HUES6 (cell line): ENCODE measurements at regions not wholly inside any gene's neighbourhood (a gene's known extent, or its start where the extent isn't known, plus 50 kb on each side); places are given as distances from the start of the nearest gene placed in this dataset.

Experiments used
- H3K27ac ChIP-seq: 2 replicates; pipeline ENCODE4 v1.7.0; 2013; ENCODE audit warnings: low read depth, mild to moderate bottlenecking, low read length, inconsistent platforms
- H3K27me3 ChIP-seq: 2 replicates; pipeline ENCODE4 v1.6.1; 2013; ENCODE audit warnings: low read length; ENCODE audit not compliant: control insufficient read depth, insufficient read depth
- H3K36me3 ChIP-seq: 2 replicates; pipeline ENCODE4 v1.6.1; 2013; ENCODE audit warnings: low read length; ENCODE audit not compliant: control insufficient read depth, insufficient read depth
- H3K4me1 ChIP-seq: 2 replicates; pipeline ENCODE4 v1.6.1; 2013; ENCODE audit warnings: low read length; ENCODE audit not compliant: control insufficient read depth, insufficient read depth
- H3K4me3 ChIP-seq: 2 replicates; pipeline ENCODE4 v1.5.1; 2013; ENCODE audit warnings: low read depth, low read length
- H3K9ac ChIP-seq: one replicate; pipeline ENCODE4 v1.6.1; 2013; ENCODE audit warnings: mild to moderate bottlenecking, low read length
- H3K9me3 ChIP-seq: 2 replicates; pipeline ENCODE4 v1.6.1; 2013; ENCODE audit warnings: low read depth, low read length; ENCODE audit not compliant: control insufficient read depth, insufficient read depth

DNA sequence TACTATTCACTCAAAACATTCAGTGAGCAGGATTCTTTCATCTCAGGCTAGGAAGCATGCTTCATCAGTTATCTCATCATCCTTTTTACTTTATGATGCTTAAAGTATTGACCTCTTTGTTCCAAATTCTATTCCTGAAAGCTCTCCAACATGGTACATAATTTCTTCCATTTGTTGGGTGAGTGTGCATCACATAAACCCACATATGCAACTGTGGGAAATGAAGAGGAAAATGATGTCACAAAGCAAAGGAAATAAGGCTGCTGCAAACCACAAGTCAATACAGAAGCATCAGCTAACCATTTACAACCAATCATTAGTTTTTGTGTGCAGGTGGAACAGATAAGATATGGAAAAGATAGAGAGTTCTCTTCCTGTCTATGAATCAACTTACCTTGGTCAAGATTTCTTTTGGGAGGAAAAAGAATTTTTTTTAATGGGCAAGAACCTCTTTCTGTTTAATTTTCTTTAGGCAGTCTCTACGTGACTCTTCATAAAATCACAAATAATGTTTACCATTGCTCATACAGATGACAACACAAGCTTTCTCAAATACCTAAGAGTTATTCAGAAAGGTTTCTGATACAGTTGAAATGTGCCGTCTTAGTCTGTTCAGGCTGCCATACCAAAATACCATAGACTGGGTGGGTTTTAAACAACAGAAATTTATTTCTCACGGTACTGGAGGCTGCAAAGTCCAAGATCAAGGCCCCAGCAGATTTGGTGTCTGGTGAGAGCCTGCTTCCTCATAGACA lies 259.9 kb downstream of the ADGRG6 start:
- peaks cover 5% of the 10 kb centered on the region; the same call in 1 of the 2 replicates for H3K4me1 ChIP-seq
- H3K9me3 ChIP-seq = 0 out of 2 replicates have a peak, but pooled peaks cover 3% of the 10 kb centered on the region
- no peaks in the 10 kb centered on the region for H3K27me3 ChIP-seq
- H3K9ac ChIP-seq = no peak overlapping the region
- no peak overlapping the region for H3K27ac ChIP-seq
- H3K36me3 ChIP-seq = no peaks in the 10 kb centered on the region
- no peak overlapping the region for H3K4me3 ChIP-seq

DNA sequence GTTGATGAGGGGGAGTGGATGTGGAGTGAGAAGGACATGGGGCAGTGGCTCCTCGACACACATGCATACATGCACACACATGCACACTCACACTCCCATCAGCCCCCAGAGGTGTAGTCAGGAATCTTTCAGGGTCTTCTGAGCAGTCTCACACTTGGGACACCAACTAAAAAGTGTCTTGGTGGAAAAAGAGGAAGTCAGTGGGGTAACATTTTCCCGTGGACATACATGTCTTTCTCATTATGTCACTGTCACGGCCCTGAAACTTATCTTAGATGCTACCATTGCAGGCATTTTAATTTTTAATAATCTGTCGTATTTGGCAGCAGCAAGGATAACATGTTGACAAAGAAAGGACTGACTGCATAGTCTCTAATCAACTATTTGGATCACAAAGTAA lies 261.1 kb downstream of the ADGRG6 start:
- H3K36me3 ChIP-seq = no peaks in the 10 kb centered on the region
- H3K27me3 ChIP-seq = no peaks in the 10 kb centered on the region
- H3K9ac ChIP-seq = no peak overlapping the region
- peaks cover 15% of the 10 kb centered on the region for H3K4me1 ChIP-seq
- no peaks in the 10 kb centered on the region for H3K9me3 ChIP-seq
- H3K27ac ChIP-seq = no peak overlapping the region
- no peak overlapping the region for H3K4me3 ChIP-seq

DNA sequence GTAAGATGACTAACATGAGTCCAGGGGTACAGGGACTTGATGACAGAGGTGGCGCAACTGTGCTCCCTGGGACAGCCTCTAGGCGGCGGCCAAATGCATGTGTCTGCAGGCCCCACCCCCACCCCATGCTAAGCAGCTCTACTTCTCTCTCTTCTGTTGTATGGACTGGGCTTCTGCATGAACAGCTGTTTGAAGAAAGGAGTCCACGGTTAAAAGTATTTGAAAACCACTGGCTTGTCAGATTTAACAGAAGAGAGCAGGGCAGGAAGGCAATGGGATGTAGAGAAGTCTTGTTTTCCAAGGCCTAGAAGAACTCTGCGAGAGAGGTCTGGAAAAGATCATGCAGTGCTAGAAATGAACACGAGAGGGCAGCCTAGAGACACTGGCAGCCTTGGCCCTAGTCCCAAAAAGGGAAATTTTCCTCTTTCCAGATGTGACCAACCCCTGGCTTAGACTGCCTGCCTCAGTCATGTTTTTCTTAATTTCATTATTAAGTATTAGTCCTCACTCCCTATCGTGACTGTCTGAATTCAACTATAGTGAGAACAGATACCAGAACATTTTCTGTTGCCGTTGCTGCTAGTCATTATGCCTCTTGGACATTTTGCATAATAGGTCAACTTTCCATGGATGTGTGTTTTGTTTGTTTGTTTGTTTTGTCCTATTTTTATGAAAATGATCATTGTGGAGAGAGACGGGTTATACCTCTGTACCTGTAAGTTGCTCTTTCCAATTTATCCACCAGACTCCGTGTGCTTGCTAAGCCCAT lies 265.0 kb downstream of the ADGRG6 start:
- H3K36me3 ChIP-seq = no peaks in the 10 kb centered on the region

GRCh38 chr6:142567461-142567860 lies 265.7 kb downstream of the ADGRG6 start:
- Histone ChIP-seq H3K27ac (no peak overlapping the region), H3K36me3 (no peaks in the 10 kb centered on the region), H3K4me1 (peaks cover 43% of the 10 kb centered on the region), H3K9me3 (peaks cover 4% of the 10 kb centered on the region; the same call in 1 of the 2 replicates), H3K4me3 (no peak overlapping the region), H3K27me3 (no peaks in the 10 kb centered on the region), H3K9ac (no peak overlapping the region)

More for the DNA sequence above, 265.0 kb downstream of the ADGRG6 start:
- Histone ChIP-seq H3K27ac (no peak overlapping the region), H3K9ac (no peak overlapping the region), H3K27me3 (no peaks in the 10 kb centered on the region), H3K4me3 (no peak overlapping the region), H3K9me3 (0 out of 2 replicates have a peak, but pooled peaks cover 1% of the 10 kb centered on the region), H3K4me1 (peaks cover 43% of the 10 kb centered on the region)

DNA sequence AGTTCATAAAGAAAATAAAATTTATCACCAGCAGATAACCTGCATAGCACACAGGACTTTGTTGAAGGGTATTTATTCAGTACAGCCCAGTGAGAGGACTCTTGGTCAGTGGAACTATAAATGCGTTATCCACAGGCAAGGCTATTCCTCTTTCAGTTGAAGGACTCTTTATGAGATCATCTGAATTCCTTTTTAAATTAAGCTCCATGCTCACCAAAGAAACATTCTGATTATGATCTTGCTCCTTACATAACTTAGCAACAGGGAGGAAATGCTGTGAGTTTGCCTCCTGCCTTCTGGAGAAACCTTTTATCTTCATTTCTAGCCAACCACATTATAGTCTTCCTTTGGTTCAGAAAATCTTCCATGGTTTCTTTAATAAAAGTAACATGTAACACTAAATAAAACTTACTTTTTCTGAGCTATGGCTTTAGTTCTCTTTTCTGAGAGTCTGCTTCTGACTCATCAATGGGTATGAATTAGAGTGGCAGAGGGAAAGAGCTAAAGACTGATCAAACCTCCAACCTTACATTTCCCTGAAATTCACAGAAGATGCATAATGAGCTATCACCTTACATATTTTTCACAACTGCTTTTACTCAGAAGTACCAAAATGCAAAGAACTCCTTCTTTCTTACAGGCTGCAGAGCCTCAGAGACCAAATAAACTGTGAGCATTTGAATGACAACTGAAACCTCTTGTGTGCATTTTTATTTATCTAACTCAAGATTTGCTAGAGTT lies 267.2 kb downstream of the ADGRG6 start:
- H3K9ac ChIP-seq = no peak overlapping the region
- H3K9me3 ChIP-seq = peaks cover 17% of the 10 kb centered on the region

GRCh38 chr6:142569676-142570075 lies 267.9 kb downstream of the ADGRG6 start:
- Histone ChIP-seq H3K9ac (peak overlapping the region; percentile 5), H3K27ac (peak overlapping the region; percentile 74; the same call in 1 of the 2 replicates), H3K9me3 (peaks cover 24% of the 10 kb centered on the region), H3K4me1 (peaks cover 38% of the 10 kb centered on the region), H3K36me3 (no peaks in the 10 kb centered on the region), H3K27me3 (no peaks in the 10 kb centered on the region), H3K4me3 (no peak overlapping the region)

More for the DNA sequence above, 267.2 kb downstream of the ADGRG6 start:
- Histone ChIP-seq H3K36me3 (no peaks in the 10 kb centered on the region), H3K27me3 (no peaks in the 10 kb centered on the region), H3K4me1 (peaks cover 38% of the 10 kb centered on the region), H3K27ac (peak overlapping the region; percentile 35; the same call in 1 of the 2 replicates), H3K4me3 (no peak overlapping the region)

GRCh38 chr6:142570221-142570671 lies 268.4 kb downstream of the ADGRG6 start:
- no peak overlapping the region for H3K4me3 ChIP-seq
- peaks cover 38% of the 10 kb centered on the region for H3K4me1 ChIP-seq
- no peaks in the 10 kb centered on the region for H3K36me3 ChIP-seq
- no peaks in the 10 kb centered on the region for H3K27me3 ChIP-seq
- H3K9me3 ChIP-seq = peaks cover 29% of the 10 kb centered on the region
- H3K9ac ChIP-seq = no peak overlapping the region
- H3K27ac ChIP-seq = peak overlapping the region; percentile 74

DNA sequence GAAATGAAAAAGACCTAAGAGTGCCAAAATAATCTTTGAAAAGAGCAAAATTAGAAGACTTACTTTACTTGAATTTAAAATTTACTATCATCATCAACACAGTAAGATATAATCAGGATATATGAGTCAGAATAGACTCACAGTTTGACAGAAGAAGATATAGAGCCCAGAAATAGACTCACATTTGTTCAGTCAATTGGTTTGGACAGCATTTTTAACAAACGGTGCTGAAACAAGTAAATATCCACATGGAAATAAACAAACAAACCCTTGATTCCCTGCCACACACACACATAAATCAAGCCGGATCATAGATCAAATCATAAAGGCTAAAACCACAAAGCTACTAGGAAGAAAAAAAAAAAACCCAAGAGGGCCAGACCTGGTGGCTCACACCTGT lies 291.1 kb downstream of the ADGRG6 start:
- H3K27me3 ChIP-seq = no peaks in the 10 kb centered on the region
- peaks cover 4% of the 10 kb centered on the region; the same call in 1 of the 2 replicates for H3K4me1 ChIP-seq
- no peak overlapping the region for H3K4me3 ChIP-seq
- H3K27ac ChIP-seq = no peak overlapping the region
- no peak overlapping the region for H3K9ac ChIP-seq
- no peaks in the 10 kb centered on the region for H3K36me3 ChIP-seq
- peaks cover 11% of the 10 kb centered on the region; the same call in 1 of the 2 replicates for H3K9me3 ChIP-seq

- H3K27ac ChIP-seq = no peak overlapping the region
- no peaks in the 10 kb centered on the region for H3K27me3 ChIP-seq
- 0 out of 2 replicates have a peak, but pooled peaks cover 4% of the 10 kb centered on the region for H3K9me3 ChIP-seq
- peaks cover 11% of the 10 kb centered on the region; the same call in 1 of the 2 replicates for H3K4me1 ChIP-seq
- H3K4me3 ChIP-seq = no peak overlapping the region
- no peak overlapping the region for H3K9ac ChIP-seq
- no peaks in the 10 kb centered on the region for H3K36me3 ChIP-seq
These were observed 296.0 kb downstream of the ADGRG6 start for GRCh38 chr6:142597836-142598235.

- Histone ChIP-seq H3K27ac (no peak overlapping the region), H3K9me3 (0 out of 2 replicates have a peak, but pooled peaks cover 4% of the 10 kb centered on the region)
These were observed 299.6 kb downstream of the ADGRG6 start for GRCh38 chr6:142601427-142601826.

More at GRCh38 chr6:142601427-142601826, 299.6 kb downstream of the ADGRG6 start:
- no peaks in the 10 kb centered on the region for H3K36me3 ChIP-seq
- peaks cover 14% of the 10 kb centered on the region; the same call in 1 of the 2 replicates for H3K4me1 ChIP-seq
- no peak overlapping the region for H3K9ac ChIP-seq
- H3K27me3 ChIP-seq = no peaks in the 10 kb centered on the region
- H3K4me3 ChIP-seq = no peak overlapping the region
